GM18511 (cell line): ENCODE measurements at regions not wholly inside any gene's neighbourhood (a gene's known extent, or its start where the extent isn't known, plus 50 kb on each side); places are given as distances from the start of the nearest gene placed in this dataset.
A peak's percentile ranks its signal among the peaks of the same experiment; 100 is the strongest.
"Not testable (repeated sequence)": the region's sequence is repeated elsewhere in the genome, so short reads cannot be mapped to it uniquely, and the experiment has no call there.

Experiments
- ATAC-seq: cut with Tn5 transposase; IDR thresholded peaks from one replicate; pipeline ENCODE4 v1.9.1; 2021; ENCODE audit warnings: mild to moderate bottlenecking, moderate library complexity; ENCODE audit not compliant: unreplicated experiment

GRCh38 chr18:29491907-29492306 is 1315.0 kb upstream of the CDH2 start:
- ATAC-seq = no peak

GRCh38 chr18:29488617-29489016 is 1311.7 kb upstream of the CDH2 start:
- ATAC-seq = no peak

GRCh38 chr18:29465526-29465925 is 1288.6 kb upstream of the CDH2 start:
- ATAC-seq = no peak

- ATAC-seq = no peak
Observed at GRCh38 chr18:29459972-29460371, 1283.0 kb upstream of the CDH2 start.

GRCh38 chr18:29457316-29457889 is 1280.5 kb upstream of the CDH2 start:
- no peak for ATAC-seq

- ATAC-seq = no peak
Observed at GRCh38 chr18:29449424-29449823, 1272.5 kb upstream of the CDH2 start.

GRCh38 chr18:29439398-29439797 is 1262.5 kb upstream of the CDH2 start:
- ATAC-seq = no peak

GRCh38 chr18:29436459-29436858 is 1259.5 kb upstream of the CDH2 start:
- ATAC-seq = no peak

- no peak for ATAC-seq
Observed at GRCh38 chr18:29434650-29435049, 1257.7 kb upstream of the CDH2 start.

- ATAC-seq = no peak
Observed at GRCh38 chr18:29430416-29430815, 1253.5 kb upstream of the CDH2 start.

- no peak for ATAC-seq
Observed at GRCh38 chr18:29418136-29418535, 1241.2 kb upstream of the CDH2 start.

- ATAC-seq = no peak
Observed at GRCh38 chr18:29406996-29407395, 1230.1 kb upstream of the CDH2 start.

GRCh38 chr18:29397536-29397935 is 1220.6 kb upstream of the CDH2 start:
- ATAC-seq = no peak

GRCh38 chr18:29383311-29384273 is 1206.7 kb upstream of the CDH2 start:
- peak; percentile 89 for ATAC-seq

GRCh38 chr18:29378651-29379136 is 1201.8 kb upstream of the CDH2 start:
- ATAC-seq = no peak

- ATAC-seq = no peak
Observed at GRCh38 chr18:29377346-29377745, 1200.4 kb upstream of the CDH2 start.

- ATAC-seq = no peak
Observed at GRCh38 chr18:29373000-29373399, 1196.1 kb upstream of the CDH2 start.

- ATAC-seq = no peak
Observed at GRCh38 chr18:29361843-29362242, 1184.9 kb upstream of the CDH2 start.

GRCh38 chr18:29360659-29361058 is 1183.7 kb upstream of the CDH2 start:
- ATAC-seq = not testable (repeated sequence)

GRCh38 chr18:29359222-29359621 is 1182.3 kb upstream of the CDH2 start:
- not testable (repeated sequence) for ATAC-seq

GRCh38 chr18:29351171-29351570 is 1174.2 kb upstream of the CDH2 start:
- ATAC-seq = no peak

- no peak for ATAC-seq
Observed at GRCh38 chr18:29328932-29329331, 1152.0 kb upstream of the CDH2 start.
